ENCODE measurements at regions not wholly inside any gene's neighbourhood (a gene's known extent, or its start where the extent isn't known, plus 50 kb on each side); places are given as distances from the start of the nearest gene placed in this dataset.
"Not testable (repeated sequence)": the region's sequence is repeated elsewhere in the genome, so short reads cannot be mapped to it uniquely, and the experiment has no call there.

DNA sequence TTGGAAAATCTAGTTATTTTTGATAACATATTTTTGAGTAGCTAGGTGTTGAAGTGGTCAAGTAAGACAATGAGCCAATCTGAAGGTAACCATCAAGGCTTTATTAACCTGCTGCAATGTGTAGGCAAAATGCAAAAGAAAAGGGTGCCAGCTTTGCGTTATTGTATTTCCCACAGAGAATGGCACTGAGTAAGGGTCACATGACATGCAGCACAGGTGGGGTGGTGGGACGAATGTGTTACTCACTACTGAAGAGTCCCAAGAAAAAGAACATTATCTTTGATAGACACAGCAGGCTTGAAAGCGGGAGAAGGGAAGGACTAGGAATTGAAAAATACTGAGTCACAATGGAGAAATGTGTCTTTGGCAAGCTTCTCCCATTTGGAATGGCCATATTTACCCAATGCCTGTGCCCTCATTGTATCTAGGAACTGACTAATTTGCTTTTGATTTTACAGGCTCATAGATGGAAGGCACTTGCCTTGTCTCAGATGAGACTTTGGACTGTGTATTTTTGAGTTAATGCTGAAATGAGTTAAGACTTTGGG is 898.6 kb upstream of the POT1 start:
- DNase-seq = no peak

DNA sequence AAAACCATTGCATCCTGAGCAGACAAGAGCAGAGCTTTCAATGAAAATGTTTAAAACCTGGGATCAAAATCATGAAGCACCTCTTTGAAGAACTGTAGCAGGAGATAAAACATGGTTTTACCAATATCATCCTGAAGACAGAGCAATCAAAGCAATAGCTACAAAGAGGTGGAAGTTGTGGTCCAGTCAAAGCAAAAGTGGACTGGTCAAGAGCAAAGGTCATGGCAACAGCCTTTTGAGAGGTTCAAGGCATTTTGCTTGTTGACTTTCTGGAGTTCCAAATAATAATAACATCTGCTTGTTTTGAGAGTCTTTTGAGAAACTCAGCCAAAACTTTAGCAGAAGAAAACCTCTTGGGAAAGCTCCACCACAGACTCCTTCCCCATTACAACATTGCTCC is 893.9 kb upstream of the POT1 start:
- no peak for DNase-seq

DNA sequence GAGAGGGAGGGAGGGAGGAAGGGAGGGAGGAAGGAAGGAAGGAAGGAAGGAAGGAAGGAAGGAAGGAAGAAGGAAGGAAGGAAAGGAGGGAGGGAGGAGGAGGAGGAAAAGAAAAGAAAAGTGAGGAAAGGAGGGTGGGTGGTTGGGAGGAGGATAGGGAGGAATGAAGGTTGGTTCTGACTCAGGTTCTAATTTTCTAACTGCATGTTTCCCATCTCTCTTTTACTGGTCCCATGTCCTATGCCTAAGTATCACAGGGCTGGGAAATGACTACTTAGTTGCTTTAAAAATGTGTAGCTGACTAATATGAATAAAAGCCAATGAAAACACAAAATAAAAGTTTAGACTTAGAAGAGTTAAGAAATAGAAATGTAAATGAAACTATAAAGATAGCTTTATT is 890.9 kb upstream of the POT1 start:
- no peak for DNase-seq

DNA sequence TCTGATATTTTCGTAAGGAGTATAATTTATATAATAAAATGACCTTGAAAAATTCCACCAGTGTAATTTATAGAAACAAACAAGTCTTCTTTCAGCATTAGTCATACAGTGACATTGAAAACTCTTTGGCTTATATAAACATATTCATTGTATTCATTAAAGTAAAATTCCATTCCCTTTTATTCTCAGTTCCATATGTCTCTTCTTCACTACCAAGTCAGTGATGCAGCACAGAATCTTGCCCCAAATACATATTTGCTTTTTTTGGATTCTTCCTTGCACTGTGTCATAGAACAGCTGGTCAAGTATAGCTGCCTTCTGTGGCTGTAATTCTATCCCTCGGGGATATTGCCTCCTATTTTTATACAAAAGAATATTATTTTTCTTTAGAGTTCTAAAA is 884.5 kb upstream of the POT1 start:
- DNase-seq = no peak

DNA sequence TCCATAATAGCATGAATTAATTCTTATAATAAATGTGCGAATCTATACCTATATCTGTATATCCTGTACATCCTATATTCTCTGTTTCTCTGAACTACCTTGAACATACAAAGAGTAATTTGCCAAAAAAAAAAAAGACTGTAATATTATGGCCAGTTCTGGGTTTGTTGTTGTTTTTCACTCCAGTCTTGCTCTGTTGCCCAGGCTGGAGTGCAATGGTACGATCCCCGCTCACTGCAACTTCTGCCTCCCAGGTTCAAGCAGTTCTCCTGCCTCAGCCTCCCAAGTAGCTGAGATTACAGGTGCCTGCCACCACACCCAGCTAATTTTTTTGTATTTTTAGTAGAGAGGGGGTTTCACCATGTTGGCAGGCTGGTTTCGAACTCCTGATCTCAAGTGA is 876.9 kb upstream of the POT1 start:
- not testable (repeated sequence) for DNase-seq

DNA sequence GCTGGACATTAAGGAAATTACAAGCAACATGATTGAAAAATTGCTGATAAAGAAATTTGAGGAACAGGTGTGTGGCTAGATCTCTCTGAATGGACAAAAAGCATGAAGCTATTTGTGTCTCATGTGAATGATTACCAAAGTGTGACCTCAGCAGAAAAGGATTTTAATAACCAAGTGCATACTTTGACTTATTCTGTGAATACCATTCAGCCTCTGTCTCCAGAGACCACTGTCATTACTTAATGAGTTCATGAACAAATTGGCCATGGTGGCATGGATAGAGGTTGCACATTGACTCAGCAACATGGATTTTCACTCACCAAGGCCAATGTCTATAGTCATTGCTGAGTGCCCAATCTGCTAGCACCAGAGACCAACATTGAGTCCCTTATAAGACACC is 874.6 kb upstream of the POT1 start:
- no peak for DNase-seq

DNA sequence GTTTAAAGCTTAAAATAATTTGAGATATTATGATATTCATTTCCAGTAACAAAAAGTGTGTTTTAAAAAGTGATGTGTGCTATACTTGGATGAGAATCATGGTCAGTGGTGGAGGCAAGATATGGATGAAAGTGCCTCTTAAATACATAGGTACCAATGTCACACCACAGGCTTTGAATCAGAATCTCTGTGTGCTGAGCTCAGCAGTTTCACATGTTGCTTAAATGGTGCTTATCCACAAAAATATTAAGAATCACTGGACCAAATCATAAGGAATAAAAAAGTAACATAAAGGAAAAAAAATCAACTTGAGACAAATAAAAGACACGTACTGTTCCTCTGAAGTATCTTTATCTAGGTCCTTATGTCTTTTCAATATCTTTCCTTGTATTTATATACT is 850.5 kb upstream of the POT1 start:
- no peak for DNase-seq

DNA sequence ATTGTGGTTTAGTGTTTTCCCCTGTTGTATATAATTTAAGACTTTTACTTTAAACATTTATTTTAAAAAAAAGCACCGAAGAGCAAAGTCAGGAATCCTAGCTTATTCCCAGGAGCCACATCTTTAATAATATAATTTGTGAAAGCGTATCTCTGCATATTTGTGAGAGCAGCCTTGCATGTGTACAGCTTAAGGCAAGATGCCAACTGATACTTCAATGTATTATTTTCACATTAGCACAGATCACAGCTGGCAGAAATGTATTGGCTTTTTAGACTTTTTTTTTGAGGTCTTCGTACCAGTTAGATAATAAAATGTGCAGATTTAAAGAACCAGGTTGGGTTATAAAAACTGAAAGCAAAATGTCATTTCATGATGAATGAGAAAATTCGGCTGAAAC is 845.7 kb upstream of the POT1 start:
- no peak for DNase-seq

DNA sequence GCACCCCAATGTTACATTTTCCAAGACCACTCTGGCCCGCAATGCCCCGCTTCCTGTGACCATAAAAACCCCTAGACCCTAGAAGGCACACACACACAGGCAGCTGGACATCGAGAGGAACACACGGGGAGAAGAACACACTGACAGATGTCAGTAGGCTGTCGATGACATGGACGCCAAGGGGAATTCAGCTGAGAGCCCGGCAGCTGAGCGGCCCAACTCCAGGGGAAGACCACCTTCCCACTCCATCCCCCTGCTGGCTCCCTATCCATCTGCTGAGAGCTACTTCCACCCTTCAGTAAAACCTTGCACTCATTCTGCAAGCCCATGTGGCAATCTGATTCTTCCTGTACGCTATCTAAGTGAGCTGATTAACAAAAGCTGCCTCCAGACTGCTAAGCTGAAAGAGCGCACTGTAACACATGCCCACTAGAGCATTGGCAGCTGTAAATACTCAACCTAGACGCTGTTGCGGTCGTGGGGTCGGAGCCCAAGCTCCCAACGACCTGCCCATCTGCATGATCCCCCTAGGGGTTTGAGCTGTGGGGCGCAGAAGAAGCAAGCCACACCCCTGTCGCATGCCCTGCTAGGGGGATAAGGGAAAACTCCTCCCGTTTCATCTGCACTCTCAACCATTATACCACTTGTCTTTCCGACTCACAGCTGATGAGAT is 843.6 kb upstream of the POT1 start:
- no peak for DNase-seq

DNA sequence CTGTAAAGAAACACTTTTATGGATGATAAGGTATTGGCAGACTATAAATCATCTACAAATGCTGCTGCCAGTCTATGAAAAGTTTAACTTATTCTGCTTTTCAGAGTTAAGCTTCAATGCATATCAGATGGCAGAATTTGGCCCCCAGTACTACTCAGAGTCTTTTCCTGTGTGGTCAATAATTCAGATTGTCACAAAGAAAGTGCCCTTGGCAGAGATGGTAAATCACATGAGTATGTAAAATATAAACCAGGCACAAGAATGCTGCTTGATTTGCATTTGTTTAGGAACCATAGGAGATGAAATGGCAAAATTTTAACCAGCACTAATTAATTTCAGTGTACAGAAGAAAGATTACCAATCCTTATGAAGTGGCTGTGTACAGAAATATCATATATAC is 818.3 kb upstream of the POT1 start:
- DNase-seq = no peak

DNA sequence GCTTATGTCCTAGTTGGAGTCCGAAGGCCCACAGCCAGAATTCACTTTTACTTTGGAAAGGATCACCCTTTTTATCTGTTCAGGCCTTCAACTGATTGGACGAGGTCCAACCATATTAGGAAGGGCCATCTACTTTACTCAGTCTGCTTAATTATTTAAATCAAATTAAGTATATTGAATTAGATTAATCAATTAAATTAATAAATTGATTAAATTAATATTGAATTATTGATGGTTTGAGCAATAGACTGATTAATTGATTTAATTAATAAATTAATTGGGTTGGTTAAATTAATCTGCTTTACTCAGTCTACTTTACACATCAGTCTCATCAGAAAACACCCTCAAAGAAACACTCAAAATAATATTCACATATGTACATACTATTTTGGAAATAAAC is 816.9 kb upstream of the POT1 start:
- no peak for DNase-seq

DNA sequence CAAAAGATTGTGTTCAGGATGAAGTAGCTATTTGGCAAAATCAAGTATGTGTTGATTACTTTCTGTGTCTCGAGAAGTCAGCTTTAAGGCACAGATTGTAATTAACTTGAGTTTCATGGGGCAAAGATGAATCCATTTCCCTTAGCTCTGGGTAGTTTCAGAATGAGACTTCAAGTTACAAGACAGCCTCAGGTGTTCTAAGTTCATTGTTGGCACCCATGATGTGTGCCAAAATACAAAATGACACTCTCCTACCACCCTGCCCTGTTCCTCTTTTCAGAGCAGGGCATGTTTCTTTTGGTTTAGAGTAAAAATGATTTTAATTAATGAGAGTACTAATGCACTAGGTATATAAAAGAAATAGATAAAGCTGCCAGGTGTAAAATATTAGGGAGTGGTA is 797.6 kb upstream of the POT1 start:
- DNase-seq = no peak

DNA sequence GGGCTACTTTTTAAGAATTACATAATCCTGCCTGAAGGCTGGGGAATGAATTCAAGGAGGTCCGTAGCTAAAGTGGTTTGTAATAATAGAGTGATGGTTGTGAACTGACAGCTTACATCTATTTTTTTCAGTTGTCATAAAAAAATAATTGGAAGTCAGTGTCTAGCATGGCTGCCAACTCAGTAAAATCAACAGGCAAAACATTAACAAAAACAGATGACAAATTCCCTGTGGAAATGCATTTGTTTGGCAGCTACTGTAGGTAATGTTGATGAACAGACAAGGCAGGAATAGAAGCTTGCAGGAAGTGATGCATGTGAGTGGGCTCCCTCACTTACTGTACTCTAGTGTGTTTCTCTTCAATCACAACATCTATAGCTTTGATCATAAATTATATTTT is 766.0 kb upstream of the POT1 start:
- no peak for DNase-seq

DNA sequence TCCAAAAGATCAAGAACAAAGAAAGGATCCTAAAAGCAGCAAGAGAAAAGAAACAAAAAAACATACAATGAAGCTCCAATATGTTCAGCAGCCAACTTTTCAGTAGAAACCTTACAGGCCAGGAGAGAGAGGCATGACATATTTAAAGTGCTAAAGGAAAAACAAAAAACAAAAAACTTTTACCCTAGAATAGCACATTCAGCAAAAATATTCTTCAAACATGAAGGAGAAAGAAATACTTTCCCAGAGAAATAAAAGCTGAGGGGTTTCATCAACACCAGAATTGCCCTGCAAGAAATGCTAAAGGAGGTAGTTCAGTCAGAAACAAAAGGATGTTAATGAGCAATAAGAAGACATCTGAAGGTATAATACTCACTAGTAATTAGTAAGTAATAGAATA is 753.5 kb upstream of the POT1 start:
- no peak for DNase-seq

DNA sequence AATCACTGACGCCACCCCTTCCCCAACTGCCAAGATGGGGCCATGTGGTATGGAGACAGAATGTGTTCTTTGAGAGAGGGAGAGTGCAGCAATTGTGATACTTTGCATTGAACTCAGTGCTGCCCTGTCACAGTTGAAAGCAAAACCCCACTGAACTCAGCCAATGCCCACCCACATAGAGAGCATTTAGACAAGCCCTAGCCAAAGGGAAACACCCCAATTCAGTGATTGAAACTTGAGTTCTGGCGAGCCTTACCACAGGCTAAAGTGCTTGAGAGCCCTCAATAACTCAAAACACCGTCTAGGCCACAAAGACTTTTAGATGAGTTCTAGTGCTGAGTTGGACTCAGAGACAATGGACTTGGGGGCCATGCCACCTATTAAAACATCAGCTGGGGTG is 751.9 kb upstream of the POT1 start:
- no peak for DNase-seq

DNA sequence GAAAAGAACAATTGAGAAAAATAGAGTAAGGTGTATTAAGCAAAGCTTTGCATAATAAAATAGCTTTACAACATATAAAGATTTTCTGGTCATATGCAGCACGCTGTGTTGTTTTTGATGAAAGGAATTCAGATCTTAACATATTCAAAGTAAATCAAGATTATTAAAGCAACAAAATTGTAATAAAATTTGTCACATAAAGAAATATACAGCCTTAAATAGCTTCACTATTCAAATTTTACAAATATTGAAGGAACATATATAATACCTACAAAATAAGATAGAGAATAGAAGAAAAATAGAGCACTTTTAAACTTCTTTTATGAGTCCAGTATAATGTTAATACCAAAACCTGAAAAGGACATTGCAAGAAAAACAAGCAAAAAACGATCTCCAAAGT is 749.1 kb upstream of the POT1 start:
- DNase-seq = no peak

DNA sequence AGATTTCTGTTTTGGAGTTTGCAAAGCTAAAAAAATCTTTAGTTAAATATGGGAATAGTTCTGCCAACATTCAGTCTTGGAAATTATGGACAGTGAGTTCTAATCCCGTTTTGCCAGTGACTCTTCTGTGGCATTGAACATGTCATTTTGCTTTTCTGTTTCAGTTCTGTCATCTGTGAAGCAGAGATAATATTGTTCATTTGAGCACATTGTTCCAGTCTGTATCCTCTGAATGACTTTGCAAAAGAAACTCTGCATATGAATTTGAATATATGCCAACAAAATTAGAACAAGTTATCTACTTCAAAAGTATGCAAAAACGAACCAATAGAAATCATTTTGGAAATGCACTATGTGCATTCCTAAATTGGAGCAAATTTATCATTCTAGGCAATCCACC is 746.0 kb upstream of the POT1 start:
- DNase-seq = no peak

DNA sequence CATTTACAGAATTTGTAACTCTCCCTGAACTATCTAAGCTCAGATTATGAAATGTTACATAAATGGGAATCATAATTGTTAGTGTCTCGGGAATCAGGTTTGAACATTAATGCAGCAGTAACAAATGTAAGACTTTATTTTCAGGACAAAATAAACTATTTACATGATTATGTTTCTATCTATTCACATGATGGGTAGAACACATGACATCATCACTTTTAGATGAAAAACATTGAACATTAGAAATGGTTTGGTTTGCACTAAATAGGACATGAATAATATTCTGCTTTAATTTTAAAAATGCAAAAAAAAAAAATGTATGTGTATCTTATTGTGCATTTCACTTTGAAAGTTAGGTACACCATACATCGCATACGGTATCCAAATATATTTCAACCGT is 745.5 kb upstream of the POT1 start:
- DNase-seq = no peak

DNA sequence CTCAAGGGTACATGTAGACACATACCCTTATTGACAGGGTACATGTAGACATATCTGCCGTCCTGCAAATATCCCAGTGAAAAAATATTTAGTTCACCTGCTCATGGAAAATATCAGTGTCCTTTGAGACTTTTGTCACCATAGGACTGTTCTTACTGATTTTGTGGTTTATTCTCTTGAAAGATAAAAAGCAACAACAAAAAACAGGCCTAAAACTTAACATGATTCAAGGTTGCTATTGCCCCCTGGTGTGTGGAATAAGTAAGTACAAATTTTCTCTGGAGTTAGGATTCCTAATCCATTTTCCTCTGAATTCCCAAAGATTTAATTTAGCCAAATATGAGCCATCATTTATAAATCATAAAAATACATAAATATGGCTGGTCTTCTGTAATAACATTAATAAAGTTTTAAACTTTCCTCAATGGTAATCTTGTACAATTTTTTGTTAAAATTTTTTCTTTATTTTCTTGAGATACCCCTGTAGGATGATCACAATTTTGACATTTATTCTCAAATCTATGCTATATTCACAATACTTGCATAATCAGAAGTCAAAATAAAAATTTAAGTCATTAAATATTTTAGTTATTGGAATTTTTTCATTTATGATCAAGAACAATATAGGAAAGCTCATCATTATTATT is 741.4 kb upstream of the POT1 start:
- DNase-seq = no peak

DNA sequence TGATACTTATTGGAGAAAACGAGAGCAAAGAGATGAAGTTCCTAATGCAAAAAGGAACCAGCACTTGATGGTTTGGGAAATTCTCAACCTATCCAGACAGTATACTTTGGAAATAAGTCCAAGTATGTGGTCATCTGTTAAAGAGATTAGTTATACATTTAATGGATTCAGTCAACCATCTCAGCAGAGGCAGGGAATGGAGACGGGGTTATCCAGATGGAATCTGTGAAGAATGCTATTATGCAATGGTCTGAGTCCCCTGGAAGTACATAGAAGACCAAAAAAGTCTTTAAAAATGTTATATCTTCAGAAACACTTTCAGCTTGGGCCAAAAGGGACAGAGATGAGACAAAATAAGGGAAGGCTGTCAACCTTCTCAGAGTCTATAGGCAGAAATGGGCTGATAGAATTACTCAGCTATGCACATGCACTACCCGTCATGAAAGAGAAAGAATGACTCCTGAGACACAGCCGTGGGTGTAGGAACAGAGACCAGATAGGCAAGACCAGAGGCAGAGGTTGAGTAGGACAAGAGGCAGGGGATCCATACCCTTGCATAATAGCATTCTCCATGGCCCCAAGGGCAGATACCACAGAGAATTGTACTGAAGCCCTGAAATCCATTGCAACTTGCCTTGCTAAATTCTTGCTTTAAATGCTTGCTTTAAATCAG is 738.8 kb upstream of the POT1 start:
- DNase-seq = no peak

DNA sequence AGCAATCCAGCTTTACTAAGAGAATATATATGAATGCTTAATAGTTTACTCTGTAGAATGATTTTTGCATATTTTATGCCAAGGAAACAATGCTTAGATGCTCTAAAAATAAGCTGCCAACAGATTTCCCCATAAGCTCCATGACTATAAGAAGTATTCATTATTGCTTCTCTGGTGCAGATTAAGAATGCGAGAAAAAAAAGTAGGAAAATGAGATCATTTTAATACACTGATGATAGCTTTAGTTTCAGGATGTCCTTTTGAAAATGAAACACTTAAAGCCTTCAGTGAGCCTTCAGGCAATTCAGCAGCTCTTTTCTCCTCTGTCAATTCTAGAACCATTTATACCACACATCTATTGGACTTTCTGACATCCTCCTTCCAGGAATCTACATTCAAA is 735.0 kb upstream of the POT1 start:
- DNase-seq = no peak

DNA sequence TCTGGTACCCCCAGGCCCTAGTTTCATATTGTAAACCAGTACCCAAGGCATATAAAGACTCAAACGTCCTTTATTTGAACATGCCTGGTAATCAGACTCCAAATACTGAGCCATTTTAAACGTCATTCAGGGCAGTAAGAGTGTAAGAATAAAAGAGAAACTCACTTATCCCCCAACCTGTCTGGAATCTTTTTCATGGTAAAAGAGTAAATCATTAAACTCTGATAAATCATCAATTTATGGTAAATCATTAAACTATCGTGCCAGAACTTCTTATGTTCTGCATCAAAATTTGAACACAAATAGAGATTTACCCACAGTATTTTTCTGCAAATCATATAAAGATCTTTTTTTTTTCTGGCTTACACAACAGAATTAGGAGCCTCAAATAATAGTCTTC is 734.3 kb upstream of the POT1 start:
- no peak for DNase-seq

DNA sequence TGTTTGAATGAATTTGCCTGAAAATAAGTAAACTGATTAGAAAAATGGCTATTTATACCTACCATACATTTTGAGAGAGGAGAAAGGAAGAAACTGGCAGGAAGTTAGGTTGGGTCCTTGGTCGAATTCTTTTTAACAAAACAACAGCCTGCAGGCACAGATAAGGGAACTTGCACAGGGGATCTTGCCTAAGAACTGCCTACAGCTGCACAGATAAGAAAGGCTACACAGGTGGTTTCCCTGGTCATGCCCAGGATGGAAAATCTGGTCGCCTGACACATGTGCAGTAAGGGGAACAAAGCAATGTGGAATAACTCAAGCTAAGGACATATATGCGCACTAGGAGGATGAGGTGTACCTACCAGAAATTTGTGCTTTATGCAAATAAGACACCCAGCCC is 732.1 kb upstream of the POT1 start:
- no peak for DNase-seq

DNA sequence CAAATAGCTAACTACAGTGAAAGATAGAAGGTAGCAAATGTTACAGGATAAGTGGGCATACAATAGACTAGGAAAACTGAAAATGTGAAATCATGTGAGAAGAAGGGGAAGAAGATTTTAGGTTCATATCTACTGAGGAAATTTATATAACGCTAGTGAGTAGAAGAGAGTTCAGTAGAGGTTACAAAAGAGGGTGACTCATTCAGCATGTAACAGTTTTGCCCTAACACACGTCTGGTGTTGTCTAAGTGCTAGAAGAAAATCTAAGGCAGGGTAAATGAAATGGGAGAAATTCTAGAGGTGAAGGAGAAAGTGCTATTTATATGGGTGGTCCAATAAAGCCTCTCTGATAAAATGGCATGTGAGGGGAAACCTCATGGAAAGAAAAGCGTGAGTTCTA is 731.4 kb upstream of the POT1 start:
- DNase-seq = no peak

DNA sequence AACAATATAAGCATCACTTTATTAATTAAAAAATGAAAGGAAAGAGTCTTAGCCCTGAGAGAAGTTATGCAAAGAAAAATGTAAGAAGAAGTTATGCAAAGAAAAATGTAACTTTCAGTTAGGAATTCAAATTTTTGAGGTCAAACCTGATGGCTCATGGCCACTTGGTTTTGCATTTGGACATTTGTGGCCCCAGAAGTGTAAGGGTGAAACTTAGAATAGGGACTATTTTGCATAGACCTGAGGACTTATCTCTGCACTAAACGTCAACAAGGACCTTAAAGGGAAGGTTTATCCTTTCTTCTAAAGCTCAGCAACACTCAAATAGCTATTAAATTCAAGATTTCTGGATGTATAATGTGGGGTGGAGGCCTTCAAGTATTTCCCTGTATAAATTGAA is 724.5 kb upstream of the POT1 start:
- DNase-seq = no peak

Data from SIG-M5 (cell line).